Upper lobe of left lung (tissue), 6 donors: ENCODE measurements at regions not wholly inside any gene's neighbourhood (a gene's known extent, or its start where the extent isn't known, plus 50 kb on each side); places are given as distances from the start of the nearest gene placed in this dataset.
"Not testable (repeated sequence)": the region's sequence is repeated elsewhere in the genome, so short reads cannot be mapped to it uniquely, and the experiment has no call there.

ENCODE experiments used
- ATAC-seq, 2 donors: fragments of 200-7000 bp; cut with Tn5 transposase; one replicate each; pipeline ENCODE4 v1.9.1; 2022; ENCODE audit warnings: mild to moderate bottlenecking in 2 of 2, moderate library complexity in 2 of 2; ENCODE audit not compliant: low FRiP score in 2 of 2
- DNase-seq, 2 donors: peaks; one replicate each; pipeline ENCODE4 v3.0.0-alpha.2; 2019 to 2020
- H3K27ac ChIP-seq, 4 donors: fragments of 200-600 bp; sonication (generic); one replicate each; pipeline ENCODE4 v1.5.1; 2016 to 2019
- H3K27me3 ChIP-seq, 4 donors: fragments of 200-600 bp; sonication (generic); one replicate each; pipeline ENCODE4 v1.5.1; 2017 to 2019
- H3K36me3 ChIP-seq, 4 donors: fragments of 200-600 bp; sonication (generic); one replicate each; pipeline ENCODE4 v1.5.1; 2016 to 2019
- H3K4me1 ChIP-seq, 4 donors: fragments of 200-600 bp; sonication (generic); one replicate each; pipeline ENCODE4 v1.5.1; 2018 to 2019
- H3K4me3 ChIP-seq, 4 donors: fragments of 200-600 bp; sonication (generic); one replicate each; pipeline ENCODE4 v1.5.1; 2017 to 2019; ENCODE audit warnings: mild to moderate bottlenecking in 2 of 4, moderate library complexity in 1 of 4
- H3K9me3 ChIP-seq, 4 donors: fragments of 200-600 bp; sonication (generic); one replicate each; pipeline ENCODE4 v1.5.1; 2018 to 2019
- CTCF ChIP-seq, 6 experiments: fragments of 450-650 bp in 4 of 6; fragments of 200-600 bp in 2 of 6; sonication (generic) in 2 of 6; IDR thresholded peaks; one replicate each; pipeline ENCODE4 v1.5.1; 2016 to 2019; ENCODE audit warnings: antibody characterized with exemption in 6 of 6
- EP300 ChIP-seq, 4 donors: sonication (generic); formaldehyde crosslinking; IDR thresholded peaks; one replicate each; pipeline ENCODE4 v1.5.1; 2017; ENCODE audit warnings: antibody characterized with exemption in 4 of 4, control low read depth in 2 of 4
- POLR2A ChIP-seq, 4 donors: fragments of 450-650 bp; IDR thresholded peaks; one replicate each; pipeline ENCODE4 v1.5.1; 2016 to 2017; ENCODE audit warnings: antibody characterized with exemption in 4 of 4, mild to moderate bottlenecking in 2 of 4
- POLR2AphosphoS5 ChIP-seq, 2 donors: sonication (generic); formaldehyde crosslinking; IDR thresholded peaks; one replicate each; pipeline ENCODE4 v1.5.1; 2017; ENCODE audit warnings: antibody characterized with exemption in 2 of 2
- WGBS, 2 donors: methylation state at CpG; one replicate each; pipeline ENCODE4 v1.1.5; 2017 to 2018; 5-methylcytosine and 5-hydroxymethylcytosine counted together
- donor health status: DM: no; HTN: no; CAD: no; lungs with moderate emphysema.
- donor health status: DM: no; HTN: yes; CAD: no; lungs with severe emphysema.

GRCh38 chr5:174951151-174951780 lies 226.9 kb downstream of the MSX2 start:
- Histone ChIP-seq H3K36me3 (no peaks in the 10 kb centered on the region), H3K4me1 (no peaks in the 10 kb centered on the region), H3K9me3 (no peaks in the 10 kb centered on the region), H3K27me3 (no peaks in the 10 kb centered on the region), H3K4me3 (no peak overlapping the region), H3K27ac (no peak overlapping the region)
- TF ChIP-seq POLR2AphosphoS5 (IDR thresholded peaks at IDR 0.05) = no peak
- TF ChIP-seq CTCF (IDR thresholded peaks at IDR 0.05) = peak; percentile 44 to 81 (median 67)
- DNase-seq (peak in 1 of 2 donors; percentile 40), ATAC-seq (peak; percentile 70 to 82)
- WGBS, 2 donors = 19 to 26% methylated on average over 5 of the region's 5 CpGs

GRCh38 chr5:174947548-174947947 lies 223.2 kb downstream of the MSX2 start:
- H3K27ac ChIP-seq = no peak overlapping the region
- no peaks in the 10 kb centered on the region for H3K4me1 ChIP-seq
- TF ChIP-seq CTCF (IDR thresholded peaks at IDR 0.05) = no peak
- no peak for TF ChIP-seq POLR2A (IDR thresholded peaks at IDR 0.05)
- TF ChIP-seq POLR2AphosphoS5 (IDR thresholded peaks at IDR 0.05) = no peak
- no peak for TF ChIP-seq EP300 (IDR thresholded peaks at IDR 0.05)
- ATAC-seq (no peak), DNase-seq (no peak)
- WGBS, 2 donors = 35 to 77% methylated on average over 1 of the region's 1 CpG
- no peaks in the 10 kb centered on the region for H3K27me3 ChIP-seq
- H3K36me3 ChIP-seq = no peaks in the 10 kb centered on the region
- H3K9me3 ChIP-seq = no peaks in the 10 kb centered on the region
- H3K4me3 ChIP-seq = no peak overlapping the region

- TF ChIP-seq POLR2AphosphoS5 (IDR thresholded peaks at IDR 0.05) (no peak), POLR2A (IDR thresholded peaks at IDR 0.05) (no peak), EP300 (IDR thresholded peaks at IDR 0.05) (no peak), CTCF (IDR thresholded peaks at IDR 0.05) (no peak)
- WGBS, 2 donors = 68 to 81% methylated on average over 4 to 7 of the region's 7 CpGs
- H3K27ac ChIP-seq = no peak overlapping the region
Observed at GRCh38 chr5:174945853-174946252, 221.5 kb downstream of the MSX2 start.

GRCh38 chr5:174943785-174944184 lies 219.4 kb downstream of the MSX2 start:
- H3K9me3 ChIP-seq = no peaks in the 10 kb centered on the region
- 63 to 69% methylated on average over 3 of the region's 3 CpGs for WGBS, 2 donors
- H3K27ac ChIP-seq = no peak overlapping the region
- H3K4me3 ChIP-seq = no peak overlapping the region
- no peaks in the 10 kb centered on the region for H3K4me1 ChIP-seq
- TF ChIP-seq POLR2A (IDR thresholded peaks at IDR 0.05) (no peak), EP300 (IDR thresholded peaks at IDR 0.05) (no peak), CTCF (IDR thresholded peaks at IDR 0.05) (no peak), POLR2AphosphoS5 (IDR thresholded peaks at IDR 0.05) (no peak)
- ATAC-seq (no peak), DNase-seq (no peak)
- H3K36me3 ChIP-seq = no peaks in the 10 kb centered on the region
- H3K27me3 ChIP-seq = no peaks in the 10 kb centered on the region

More at GRCh38 chr5:174945853-174946252, 221.5 kb downstream of the MSX2 start:
- ATAC-seq (no peak), DNase-seq (no peak)
- H3K4me1 ChIP-seq = no peaks in the 10 kb centered on the region
- no peaks in the 10 kb centered on the region for H3K27me3 ChIP-seq
- H3K36me3 ChIP-seq = no peaks in the 10 kb centered on the region
- no peak overlapping the region for H3K4me3 ChIP-seq
- no peaks in the 10 kb centered on the region for H3K9me3 ChIP-seq

GRCh38 chr5:174943002-174943401 lies 218.6 kb downstream of the MSX2 start:
- not testable (repeated sequence) for H3K27me3 ChIP-seq, H3K9me3 ChIP-seq, H3K4me1 ChIP-seq, H3K27ac ChIP-seq, H3K4me3 ChIP-seq, ATAC-seq, DNase-seq, H3K36me3 ChIP-seq
- WGBS, 2 donors = 92 to 100% methylated on average over 1 of the region's 1 CpG
